Glomerular endothelial cell (primary cell): ENCODE measurements at regions not wholly inside any gene's neighbourhood (a gene's known extent, or its start where the extent isn't known, plus 50 kb on each side); places are given as distances from the start of the nearest gene placed in this dataset.
"Not testable (repeated sequence)": the region's sequence is repeated elsewhere in the genome, so short reads cannot be mapped to it uniquely, and the experiment has no call there.

Source experiments
- DNase-seq: peaks from one replicate; pipeline ENCODE4 v3.0.0-alpha.2; 2011; ENCODE audit warnings: low read depth, low spot score; ENCODE audit errors: extremely low read depth

GRCh38 chr21:19031953-19032352, 628.4 kb upstream of the TMPRSS15 start:
- DNase-seq: no peak

GRCh38 chr21:19034041-19034440, 630.5 kb upstream of the TMPRSS15 start:
- no peak for DNase-seq

GRCh38 chr21:19034560-19034959, 631.0 kb upstream of the TMPRSS15 start:
- no peak for DNase-seq

- DNase-seq: no peak
Measured at GRCh38 chr21:19045876-19046275, 642.3 kb upstream of the TMPRSS15 start.

GRCh38 chr21:19048098-19048672, 644.6 kb upstream of the TMPRSS15 start:
- no peak for DNase-seq

- no peak for DNase-seq
Measured at GRCh38 chr21:19049567-19049966, 646.0 kb upstream of the TMPRSS15 start.

GRCh38 chr21:19065164-19065563, 661.6 kb upstream of the TMPRSS15 start:
- DNase-seq: no peak

GRCh38 chr21:19076031-19076430, 672.4 kb upstream of the TMPRSS15 start:
- no peak for DNase-seq

GRCh38 chr21:19109694-19110093, 706.1 kb upstream of the TMPRSS15 start:
- no peak for DNase-seq

- DNase-seq: not testable (repeated sequence)
Measured at GRCh38 chr21:19119259-19119658, 715.7 kb upstream of the TMPRSS15 start.

- DNase-seq: no peak
Measured at GRCh38 chr21:19120591-19120990, 717.0 kb upstream of the TMPRSS15 start.

GRCh38 chr21:19122356-19122755, 718.8 kb upstream of the TMPRSS15 start:
- DNase-seq: no peak

GRCh38 chr21:19123053-19123452, 719.5 kb upstream of the TMPRSS15 start:
- no peak for DNase-seq

- DNase-seq: no peak
Measured at GRCh38 chr21:19123525-19123924, 719.9 kb upstream of the TMPRSS15 start.

GRCh38 chr21:19124691-19125090, 721.1 kb upstream of the TMPRSS15 start:
- no peak for DNase-seq

- no peak for DNase-seq
Measured at GRCh38 chr21:19130379-19131028, 726.9 kb upstream of the TMPRSS15 start.

- no peak for DNase-seq
Measured at GRCh38 chr21:19141511-19141910, 737.9 kb upstream of the TMPRSS15 start.

GRCh38 chr21:19145682-19146293, 742.2 kb upstream of the TMPRSS15 start:
- DNase-seq: no peak

- DNase-seq: no peak
Measured at GRCh38 chr21:19148056-19148455, 744.5 kb upstream of the TMPRSS15 start.

- no peak for DNase-seq
Measured at GRCh38 chr21:19171585-19171984, 768.0 kb upstream of the TMPRSS15 start.

GRCh38 chr21:19181604-19182140, 778.1 kb upstream of the TMPRSS15 start:
- no peak for DNase-seq

GRCh38 chr21:19197950-19198349, 794.4 kb upstream of the TMPRSS15 start:
- no peak for DNase-seq
